ENCODE measurements at regions not wholly inside any gene's neighbourhood (a gene's known extent, or its start where the extent isn't known, plus 50 kb on each side); places are given as distances from the start of the nearest gene placed in this dataset.
"Not testable (repeated sequence)": the region's sequence is repeated elsewhere in the genome, so short reads cannot be mapped to it uniquely, and the experiment has no call there.

DNA sequence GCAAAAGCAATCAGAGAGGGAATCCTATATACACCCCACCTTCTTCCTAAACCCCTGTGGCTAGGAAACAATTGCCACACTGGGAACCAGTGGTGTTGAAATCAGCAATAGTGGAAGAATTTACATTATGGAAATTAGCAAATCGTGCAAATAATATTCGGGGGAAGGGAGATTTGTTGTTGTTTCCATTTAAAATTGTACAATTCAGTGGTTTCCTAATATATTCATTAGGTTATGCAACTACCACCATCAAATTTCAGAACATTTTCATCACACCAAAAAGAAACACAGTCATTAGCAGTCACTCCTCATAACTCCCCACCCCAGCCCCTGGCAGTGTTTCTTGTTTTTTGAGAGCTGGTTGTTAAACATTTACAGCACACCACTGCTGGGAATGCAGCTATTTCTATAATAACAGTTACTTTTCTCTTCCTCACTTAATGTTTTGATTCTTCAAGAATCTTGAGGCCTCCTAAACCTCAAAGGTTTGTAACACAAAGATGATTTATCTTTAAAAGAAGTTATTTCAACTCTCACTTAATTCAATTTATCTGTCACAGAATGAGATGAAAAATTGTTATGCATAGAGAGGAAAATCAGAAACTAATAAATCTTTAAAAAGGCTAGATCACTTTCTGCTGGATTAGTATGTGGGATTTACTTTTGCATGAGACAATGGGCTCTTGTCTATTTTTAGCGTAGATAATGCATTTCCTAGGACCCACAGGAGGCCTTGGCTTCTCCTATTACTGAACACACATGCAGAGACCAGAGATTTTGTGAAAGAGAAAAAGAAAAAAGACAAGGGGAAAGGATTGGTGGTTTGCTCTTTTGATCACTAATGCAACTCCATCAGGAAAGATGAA, 91.8 kb upstream of the DAPK1 start:
- TF ChIP-seq POLR2A (IDR thresholded peaks at IDR 0.05; ENCODE audit: low read length) (no peak), GATA1 (IDR thresholded peaks at IDR 0.05; ENCODE audit: low read depth, low read length) (no peak)
- peak; percentile 24 to 67 for DNase-seq

DNA sequence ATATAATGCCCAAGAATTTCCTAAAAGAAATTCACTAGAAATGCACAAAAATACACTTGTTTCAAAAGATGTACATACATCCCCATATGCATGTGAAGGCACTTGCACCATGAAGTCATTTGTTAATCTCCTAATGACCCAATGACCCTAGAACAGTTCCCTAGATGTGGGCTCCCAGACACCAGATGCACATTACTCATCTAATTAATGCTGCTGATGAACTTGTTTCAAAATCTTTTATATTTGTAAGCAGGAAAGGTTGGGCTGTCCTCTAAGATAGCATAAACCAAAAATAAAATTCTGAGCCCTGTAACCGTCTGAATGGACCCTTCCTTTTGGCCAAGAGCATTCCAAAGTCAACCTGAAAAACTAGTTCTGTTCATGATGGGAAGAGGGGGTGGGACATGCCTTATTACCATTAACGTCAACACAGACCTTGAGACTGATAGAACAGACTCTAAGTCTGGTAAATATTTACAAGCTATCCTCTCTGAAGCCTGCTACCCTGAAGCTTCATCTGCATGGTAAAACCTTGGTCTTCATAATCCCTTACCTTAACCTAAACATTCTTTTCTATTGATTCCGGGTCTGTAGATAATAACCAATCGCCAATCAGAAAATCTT, 91.0 kb upstream of the DAPK1 start:
- TF ChIP-seq POLR2A (IDR thresholded peaks at IDR 0.05; ENCODE audit: low read length) (no peak), GATA1 (IDR thresholded peaks at IDR 0.05; ENCODE audit: low read depth, low read length) (no peak)
- DNase-seq = peak in 1 of 2 experiments; percentile 19

DNA sequence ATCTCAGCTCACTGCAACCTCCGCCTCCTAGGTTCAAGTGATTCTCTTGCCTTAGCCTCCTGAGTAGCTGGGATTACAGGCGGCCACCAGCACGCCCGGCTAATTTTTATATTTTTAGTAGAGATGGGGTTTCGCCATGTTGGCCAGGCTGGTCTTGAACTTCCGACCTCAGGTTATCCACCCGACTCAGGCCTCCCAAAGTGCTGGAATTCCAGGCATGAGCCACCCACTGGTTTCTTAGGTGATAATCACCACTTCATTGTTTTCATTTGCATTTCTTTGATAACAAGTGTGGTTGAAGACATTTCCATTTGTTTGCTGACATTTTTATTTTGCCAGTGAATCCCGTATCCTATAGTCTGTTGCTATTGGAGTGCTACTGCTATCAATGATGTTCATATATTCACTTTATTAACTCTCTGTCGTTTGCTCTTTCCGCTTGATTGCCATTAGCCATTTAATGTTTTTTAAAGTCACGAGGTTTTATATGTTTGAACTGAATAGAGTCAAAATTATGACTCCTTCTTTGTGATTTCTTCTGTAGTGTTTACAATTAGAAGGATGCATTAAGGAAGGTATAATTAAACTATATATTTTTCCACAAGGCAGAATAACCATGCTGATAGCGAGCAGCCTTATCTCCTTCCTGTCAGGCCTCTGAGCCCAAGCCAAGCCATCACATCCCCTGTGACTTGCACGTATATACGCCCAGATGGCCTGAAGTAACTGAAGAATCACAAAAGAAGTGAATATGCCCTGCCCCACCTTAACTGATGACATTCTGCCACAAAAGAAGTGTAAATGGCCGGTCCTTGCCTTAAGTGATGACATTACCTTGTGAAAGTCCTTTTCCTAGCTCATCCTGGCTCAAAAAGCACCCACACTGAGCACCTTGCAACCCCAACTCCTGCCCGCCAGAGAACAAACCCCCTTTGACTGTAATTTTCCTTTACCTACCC, 87.3 kb upstream of the DAPK1 start:
- peak; percentile 45 for TF ChIP-seq POLR2A (IDR thresholded peaks at IDR 0.05; ENCODE audit: low read length)
- DNase-seq = peak; percentile 76 to 88

DNA sequence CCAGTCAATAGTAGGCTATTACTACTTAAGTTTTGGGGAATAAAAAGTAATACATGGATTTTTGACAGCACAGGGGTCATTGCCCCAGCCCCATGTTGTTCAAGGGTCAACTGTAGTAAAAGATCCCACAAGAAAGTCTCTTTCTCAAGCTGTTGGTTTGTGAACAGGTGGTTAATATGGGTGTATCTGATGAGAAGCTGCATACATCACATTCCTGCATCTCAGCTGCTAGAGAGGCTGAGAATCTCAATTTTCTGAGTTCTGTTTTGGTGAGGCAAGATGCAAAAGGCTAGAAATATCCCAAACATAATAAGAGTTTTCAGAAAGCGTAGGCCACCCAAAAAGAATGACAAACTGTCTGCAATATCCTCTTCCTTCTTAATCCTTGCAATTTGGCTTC, 76.8 kb upstream of the DAPK1 start:
- DNase-seq = no peak
- TF ChIP-seq GATA1 (IDR thresholded peaks at IDR 0.05; ENCODE audit: low read depth, low read length) = no peak
- TF ChIP-seq POLR2A (IDR thresholded peaks at IDR 0.05; ENCODE audit: low read length) = no peak

DNA sequence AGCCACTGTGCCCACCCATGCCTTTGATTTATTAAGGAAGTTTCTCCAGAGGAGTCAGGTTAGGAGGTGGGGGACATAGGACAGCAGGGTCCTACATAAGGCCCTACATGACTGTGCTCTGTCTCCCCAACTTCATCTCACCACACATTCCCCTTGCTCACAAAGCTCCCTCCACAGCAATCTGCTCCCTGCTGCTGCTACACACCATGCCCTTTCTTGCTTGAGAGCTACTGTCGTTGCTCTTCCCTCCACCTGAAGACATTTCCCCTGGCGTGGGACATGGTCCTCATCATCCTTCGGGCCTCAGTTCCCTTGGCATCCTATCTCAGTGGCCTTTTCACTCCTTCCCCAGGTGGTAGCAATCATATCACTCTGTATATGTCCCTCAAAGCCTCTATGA, 75.9 kb upstream of the DAPK1 start:
- no peak for DNase-seq
- no peak for TF ChIP-seq GATA1 (IDR thresholded peaks at IDR 0.05; ENCODE audit: low read depth, low read length)
- no peak for TF ChIP-seq POLR2A (IDR thresholded peaks at IDR 0.05; ENCODE audit: low read length)

DNA sequence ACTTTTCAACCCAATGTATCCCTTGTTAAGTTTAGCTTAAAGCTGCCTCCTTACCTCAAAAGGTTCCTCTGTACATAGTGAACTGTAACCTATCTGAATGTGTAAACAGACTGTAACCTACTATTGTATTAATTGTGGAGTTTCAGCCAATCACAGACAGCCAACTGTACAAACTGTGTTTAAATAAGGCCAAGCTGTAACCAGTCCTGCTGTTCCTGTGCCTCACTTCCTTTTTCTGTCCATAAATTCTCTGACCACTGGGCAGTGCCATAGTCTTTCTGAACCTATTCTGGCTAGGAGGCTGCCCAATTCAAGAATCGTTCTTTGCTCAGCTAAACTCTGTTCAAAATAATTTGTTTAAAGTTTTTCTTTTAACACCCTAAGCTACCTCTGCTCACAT, 74.7 kb upstream of the DAPK1 start:
- TF ChIP-seq GATA1 (IDR thresholded peaks at IDR 0.05; ENCODE audit: low read depth, low read length) (no peak), POLR2A (IDR thresholded peaks at IDR 0.05; ENCODE audit: low read length) (no peak)
- no peak for DNase-seq

DNA sequence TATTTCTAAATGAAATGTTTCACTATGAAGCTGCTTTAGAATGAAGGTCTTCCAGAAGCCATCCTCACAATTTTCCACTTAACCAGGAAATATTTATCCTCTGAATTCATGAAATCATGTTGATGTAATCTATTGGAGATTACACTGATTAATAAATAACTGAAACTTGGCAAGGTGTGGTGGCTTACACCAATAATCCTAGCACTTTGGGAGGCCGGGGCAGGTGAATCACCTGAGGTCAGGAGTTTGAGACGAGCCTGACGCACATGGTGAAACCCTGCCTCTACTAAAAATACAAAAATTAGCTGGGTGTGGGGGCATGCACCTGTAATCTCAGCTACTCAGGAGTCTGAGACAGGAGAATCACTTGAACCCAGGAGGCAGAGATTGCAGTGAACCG, 73.8 kb upstream of the DAPK1 start:
- DNase-seq = not testable (repeated sequence)

DNA sequence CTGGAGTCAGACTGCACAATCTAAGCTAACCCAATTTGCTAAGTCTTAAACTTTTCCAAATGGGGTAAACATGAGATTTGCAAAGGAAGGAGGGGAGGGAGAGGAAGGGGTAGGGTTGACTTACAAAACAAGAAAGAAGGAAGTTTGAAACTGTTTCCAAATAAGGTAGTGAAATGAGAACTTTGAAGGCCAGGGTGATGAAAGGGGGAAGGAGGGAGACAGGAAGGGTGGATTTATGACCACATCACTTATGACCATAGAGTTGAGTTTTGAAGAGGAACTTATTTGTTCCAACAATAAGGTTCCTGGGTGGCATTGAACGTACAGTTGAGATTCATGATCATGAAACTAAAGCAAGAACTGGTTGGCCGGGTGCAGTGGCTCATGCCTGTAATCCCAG, 72.5 kb upstream of the DAPK1 start:
- TF ChIP-seq GATA1 (IDR thresholded peaks at IDR 0.05; ENCODE audit: low read depth, low read length) = no peak
- TF ChIP-seq POLR2A (IDR thresholded peaks at IDR 0.05; ENCODE audit: low read length) = no peak
- DNase-seq = no peak

DNA sequence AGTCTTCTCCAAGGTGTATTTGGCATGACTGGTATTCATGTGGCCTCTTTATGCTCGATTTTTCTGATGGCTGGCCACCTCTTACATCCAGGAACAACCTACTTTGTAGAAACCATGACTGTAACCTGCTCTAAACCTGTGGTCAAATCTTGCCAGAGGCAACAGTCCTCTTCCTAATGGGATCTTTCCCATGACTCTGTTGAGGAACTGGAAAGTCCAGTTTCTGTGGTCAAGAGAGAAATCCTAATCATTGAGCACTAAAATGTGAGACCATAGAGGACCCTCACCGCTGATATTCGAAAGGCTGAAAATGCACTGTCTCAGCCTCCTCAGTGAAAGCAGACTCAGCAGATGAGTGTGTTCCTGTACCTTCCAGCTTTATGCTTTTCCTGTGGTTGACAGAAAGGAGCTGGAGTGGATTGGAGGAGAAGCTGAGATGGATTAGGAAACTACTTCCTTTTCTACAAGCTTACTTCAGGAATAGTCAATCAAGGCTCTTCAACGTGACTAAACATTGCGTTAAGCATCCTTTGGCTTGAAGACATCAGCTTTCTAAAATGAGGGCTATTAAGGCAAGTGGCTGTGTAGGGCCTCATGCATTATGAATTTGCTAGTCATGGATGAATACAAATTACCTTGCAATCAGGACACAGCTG, 69.7 kb upstream of the DAPK1 start:
- DNase-seq = no peak
- TF ChIP-seq POLR2A (IDR thresholded peaks at IDR 0.05; ENCODE audit: low read length) = no peak
- TF ChIP-seq GATA1 (IDR thresholded peaks at IDR 0.05; ENCODE audit: low read depth, low read length) = no peak

DNA sequence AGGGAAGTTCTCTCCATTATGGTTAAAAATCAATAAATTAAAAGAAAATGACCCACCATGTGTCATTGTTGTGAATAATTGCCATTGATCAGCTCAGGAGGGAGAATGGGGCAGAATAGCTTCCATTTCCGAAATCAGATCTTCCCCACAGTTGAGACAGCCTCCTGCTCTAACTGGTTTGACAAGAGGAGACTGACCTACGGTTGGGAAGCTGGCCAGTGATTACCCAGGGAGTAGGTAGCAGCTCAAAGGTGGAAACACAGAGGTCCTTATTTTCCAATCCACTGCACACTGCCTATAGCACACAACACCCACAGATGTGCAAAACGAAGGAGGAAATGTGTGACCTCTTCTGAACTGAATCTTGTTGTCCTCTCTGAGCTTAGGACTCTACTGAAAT, 69.0 kb upstream of the DAPK1 start:
- TF ChIP-seq POLR2A (IDR thresholded peaks at IDR 0.05; ENCODE audit: low read length) = no peak
- no peak for TF ChIP-seq GATA1 (IDR thresholded peaks at IDR 0.05; ENCODE audit: low read depth, low read length)

DNA sequence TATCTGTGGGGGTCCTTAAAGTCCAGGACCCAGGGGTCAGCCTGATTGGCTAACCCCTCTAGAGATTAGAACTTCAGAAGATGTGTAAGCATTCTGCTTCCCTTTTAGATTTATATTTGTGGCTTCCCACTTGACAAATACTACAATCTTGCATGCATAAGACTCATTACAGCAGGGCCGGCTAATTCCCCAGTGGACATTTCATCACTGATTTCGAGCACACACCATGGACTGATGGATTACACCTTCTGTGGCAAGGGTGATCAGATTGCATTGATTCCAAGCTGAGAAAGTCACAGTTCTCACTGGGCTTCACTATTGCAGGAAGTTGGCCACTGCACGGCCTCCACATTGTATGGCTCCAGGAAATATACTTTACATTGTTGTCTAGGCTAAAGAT, 65.8 kb upstream of the DAPK1 start:
- TF ChIP-seq GATA1 (IDR thresholded peaks at IDR 0.05; ENCODE audit: low read depth, low read length) = no peak
- TF ChIP-seq POLR2A (IDR thresholded peaks at IDR 0.05; ENCODE audit: low read length) = no peak
- DNase-seq = no peak

More for the DNA sequence above, 69.0 kb upstream of the DAPK1 start:
- DNase-seq = no peak

DNA sequence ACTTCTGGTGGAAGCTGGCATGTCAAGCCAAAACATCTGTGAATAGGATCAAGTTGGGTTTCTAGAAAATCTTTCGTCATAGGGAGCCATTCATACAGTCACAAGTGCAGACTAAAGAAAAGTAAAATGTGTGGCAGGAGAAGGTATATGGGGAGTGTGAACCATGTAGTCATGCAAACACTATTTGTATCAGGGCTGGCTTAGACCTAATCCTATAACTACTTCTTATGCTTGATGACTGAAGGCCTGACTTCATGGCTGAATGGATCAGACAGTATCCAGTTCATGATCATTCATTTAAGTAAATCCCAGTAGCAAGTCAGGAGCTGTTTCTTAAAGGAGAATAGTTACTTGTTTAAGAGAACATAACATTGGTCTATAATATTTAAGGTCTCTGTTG, 63.8 kb upstream of the DAPK1 start:
- no peak for TF ChIP-seq POLR2A (IDR thresholded peaks at IDR 0.05; ENCODE audit: low read length)
- TF ChIP-seq GATA1 (IDR thresholded peaks at IDR 0.05; ENCODE audit: low read depth, low read length) = no peak
- no peak for DNase-seq

DNA sequence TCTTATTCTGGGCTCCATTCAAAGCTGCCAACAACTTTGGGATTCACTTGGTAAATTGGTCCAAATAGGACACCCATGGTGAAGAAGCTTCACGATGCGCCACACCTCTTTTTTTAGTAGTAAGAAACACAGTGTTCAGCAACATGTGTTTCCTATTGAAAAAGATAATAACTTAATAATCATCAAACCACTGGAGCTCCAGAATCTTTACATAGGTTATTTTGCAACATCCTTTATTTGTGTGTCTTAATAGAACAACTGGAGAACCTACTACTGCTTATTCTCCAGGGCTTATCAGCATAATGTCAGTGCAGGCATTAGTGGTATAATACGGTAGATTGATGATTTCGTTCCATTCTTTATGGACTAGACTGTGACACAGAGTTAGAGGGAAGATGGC, 63.3 kb upstream of the DAPK1 start:
- no peak for DNase-seq
- TF ChIP-seq POLR2A (IDR thresholded peaks at IDR 0.05; ENCODE audit: low read length) = no peak
- TF ChIP-seq GATA1 (IDR thresholded peaks at IDR 0.05; ENCODE audit: low read depth, low read length) = no peak
